ENCODE measurements at regions not wholly inside any gene's neighbourhood (a gene's known extent, or its start where the extent isn't known, plus 50 kb on each side); places are given as distances from the start of the nearest gene placed in this dataset.

GRCh38 chr3:139103484-139103883, 58.8 kb upstream of the PRR23C start:
- TF ChIP-seq HDGF (IDR thresholded peaks at IDR 0.05) (no peak), NFXL1 (IDR thresholded peaks at IDR 0.05; ENCODE audit: borderline replicate concordance) (no peak), NFYB (IDR thresholded peaks at IDR 0.05; ENCODE audit: insufficient read depth, low read depth, low read length) (no peak), BCL3 (IDR thresholded peaks at IDR 0.05; ENCODE audit: borderline replicate concordance, insufficient read depth, low read depth, low read length, poor library complexity, severe bottlenecking) (no peak), CTCF (IDR thresholded peaks at IDR 0.05 in 2 of 3, conservative IDR thresholded peaks at IDR 0.05 in 1 of 3; ENCODE audit: control insufficient read depth in 2 of 3, extremely low read depth in 1 of 3, insufficient read depth in 1 of 3, low read depth in 3 of 3, low read length in 3 of 3) (no peak)

All from GM12878 (cell line).